Glomerular visceral epithelial cell (primary cell): ENCODE measurements at regions not wholly inside any gene's neighbourhood (a gene's known extent, or its start where the extent isn't known, plus 50 kb on each side); places are given as distances from the start of the nearest gene placed in this dataset.

Source experiments
- DNase-seq: peaks from one replicate; pipeline ENCODE4 v3.0.0-alpha.2; 2016; ENCODE audit errors: extremely low spot score

DNA sequence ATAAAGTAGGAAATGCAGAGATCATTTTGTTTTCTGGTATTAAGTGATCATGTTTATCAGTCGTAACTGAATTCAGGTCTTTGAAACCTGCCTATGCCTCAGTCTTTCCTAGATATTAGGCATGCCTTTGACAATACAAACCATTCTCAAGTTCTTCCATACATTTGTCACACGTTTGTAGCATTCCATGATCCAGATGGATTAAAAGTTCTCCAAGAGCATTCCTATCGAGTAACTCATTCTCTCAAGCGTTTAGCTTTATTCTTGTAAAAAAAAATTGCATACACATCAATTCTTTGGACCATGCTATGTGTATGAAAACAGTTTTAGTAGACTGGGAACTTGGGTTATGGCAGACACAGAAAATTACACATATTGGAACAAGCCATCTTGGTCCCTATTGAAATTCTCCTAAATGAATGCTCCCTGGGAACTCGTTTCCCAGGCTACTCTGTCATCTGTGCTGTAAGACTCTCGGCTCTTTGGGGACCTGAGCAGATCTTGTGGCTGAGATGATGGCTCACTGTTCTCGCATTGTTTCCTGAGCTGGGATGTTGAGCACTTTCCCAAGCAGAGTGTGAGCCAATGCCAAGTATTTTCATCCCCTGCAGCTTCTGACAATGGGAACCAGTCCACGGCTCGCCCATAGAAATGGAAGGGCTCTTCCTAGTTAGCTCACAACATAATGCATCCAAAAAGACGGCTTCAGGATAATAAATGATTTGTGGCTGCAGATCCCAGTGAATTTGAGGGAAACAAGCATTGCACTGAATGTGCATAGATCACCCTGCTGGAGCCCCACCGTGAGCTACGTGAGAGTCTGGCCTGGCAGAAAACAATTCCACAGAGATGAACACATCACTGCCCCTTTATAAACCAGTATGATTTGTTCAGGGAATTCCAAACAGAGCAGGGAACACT, 230.2 kb downstream of the IRX1 start:
- DNase-seq: no peak

DNA sequence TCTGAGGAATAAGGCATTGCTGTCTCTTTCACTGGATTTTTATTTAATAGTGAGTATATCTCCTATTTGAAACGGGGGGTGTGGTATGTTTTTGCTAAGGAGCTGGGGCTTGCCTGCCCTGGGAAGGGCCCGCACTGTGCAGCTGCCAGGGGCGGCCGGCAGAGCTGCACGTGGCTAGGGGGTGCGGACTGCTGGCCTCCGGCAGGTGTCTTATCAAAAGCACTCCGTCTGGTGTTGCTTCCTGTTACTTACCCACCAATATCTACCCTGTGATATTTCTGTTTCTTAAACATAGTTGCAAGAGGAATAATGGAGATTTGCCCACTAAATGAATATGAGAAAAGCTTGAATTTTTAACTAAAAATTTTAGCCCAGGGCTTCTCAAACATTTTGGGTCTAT, 232.0 kb downstream of the IRX1 start:
- no peak for DNase-seq

- no peak for DNase-seq
Measured at GRCh38 chr5:3828761-3829160, 233.1 kb downstream of the IRX1 start.

DNA sequence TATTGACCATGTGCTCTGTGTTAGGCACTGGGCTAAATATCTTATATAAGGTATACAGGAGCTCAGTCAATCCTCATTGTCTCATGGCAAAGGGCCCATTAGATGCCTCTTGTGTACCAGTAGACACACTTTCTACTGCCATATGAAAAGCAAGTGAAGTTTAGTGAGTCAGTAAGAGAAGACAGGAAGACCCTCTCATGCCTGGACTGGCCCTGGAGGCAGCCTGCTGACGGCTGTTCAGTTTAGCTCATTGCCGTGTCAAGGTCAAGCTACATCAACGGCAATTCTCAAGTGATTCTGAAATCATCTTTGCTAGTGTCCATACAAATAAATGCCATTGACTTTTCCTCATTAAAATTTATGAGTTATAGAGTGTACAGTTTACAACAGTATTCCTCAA, 237.9 kb downstream of the IRX1 start:
- DNase-seq: no peak

DNA sequence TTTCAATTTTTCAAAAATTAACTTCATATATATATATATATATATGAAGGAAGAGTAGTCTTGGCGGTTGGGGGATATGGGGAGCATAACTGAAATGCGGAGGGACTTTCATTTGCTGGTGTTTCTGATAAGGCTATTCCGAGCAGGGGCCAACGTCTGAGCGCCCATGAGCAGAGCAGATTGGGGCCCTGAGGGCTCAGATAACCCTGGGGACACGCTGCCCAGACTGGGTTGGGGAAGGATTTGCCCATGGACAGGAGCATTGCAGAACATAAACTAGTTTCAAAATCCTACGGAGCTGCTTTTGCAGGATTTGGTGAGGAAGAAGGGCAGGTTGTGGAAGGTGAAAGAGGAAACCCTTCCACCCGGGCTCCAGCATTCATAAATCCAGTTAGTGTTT, 240.2 kb downstream of the IRX1 start:
- DNase-seq: no peak

DNA sequence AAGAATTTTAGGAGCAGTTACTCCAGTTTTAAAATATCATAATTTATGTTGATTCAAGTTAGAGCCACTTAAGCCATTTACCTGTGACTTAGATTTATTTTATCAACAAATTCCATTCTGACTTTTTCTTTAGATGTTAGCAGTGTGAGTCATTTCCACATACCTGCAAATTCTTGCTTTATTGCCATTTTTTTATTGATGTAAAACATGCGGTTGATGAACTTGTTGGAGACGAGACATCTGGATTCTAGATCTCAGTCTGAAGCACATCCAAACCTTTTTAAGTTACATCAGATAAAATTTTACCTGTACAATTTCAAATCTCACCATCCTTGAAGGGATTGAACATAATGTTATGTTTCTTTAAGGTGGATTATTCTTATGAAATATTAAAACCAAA, 240.9 kb downstream of the IRX1 start:
- no peak for DNase-seq

- DNase-seq: no peak
Measured at GRCh38 chr5:3837506-3837905, 241.9 kb downstream of the IRX1 start.

DNA sequence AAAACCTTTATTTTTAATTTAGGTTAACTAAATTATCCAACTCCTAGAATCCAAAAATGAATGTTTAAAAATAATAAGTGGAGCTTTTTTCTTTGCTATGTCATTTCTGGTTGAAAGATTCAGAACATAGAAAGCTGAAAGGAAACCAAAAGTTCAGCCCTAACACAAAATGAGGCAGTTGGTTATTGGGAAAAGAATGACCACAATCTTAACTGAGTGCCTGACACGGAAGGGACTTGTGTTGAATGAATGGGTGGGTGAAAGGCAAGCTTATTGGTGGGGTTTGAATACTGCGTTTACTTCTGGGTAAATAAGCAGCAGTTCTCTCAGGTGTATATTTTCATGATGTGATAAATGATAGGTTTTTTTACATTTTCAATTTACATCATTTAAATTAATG, 243.5 kb downstream of the IRX1 start:
- DNase-seq: no peak

DNA sequence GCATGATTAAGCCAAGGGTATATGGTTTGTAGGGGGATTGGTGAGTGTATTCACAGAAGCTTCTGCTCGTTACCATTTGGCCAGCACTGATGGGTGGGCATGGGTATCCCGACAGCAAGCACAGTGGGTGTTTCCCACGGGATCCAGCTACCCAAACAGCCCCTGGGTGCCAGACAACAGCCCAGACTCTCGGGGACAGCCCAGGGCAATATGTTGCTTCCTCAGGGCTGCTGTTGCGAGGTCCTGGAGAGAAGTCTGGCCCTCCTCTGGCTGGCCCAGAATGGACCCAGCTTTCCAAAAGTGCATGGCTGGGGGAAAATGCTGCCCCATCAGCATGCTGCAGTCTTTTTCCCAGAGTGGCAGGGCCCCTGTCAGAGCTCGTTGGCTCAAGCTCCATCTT, 247.0 kb downstream of the IRX1 start:
- DNase-seq: no peak

DNA sequence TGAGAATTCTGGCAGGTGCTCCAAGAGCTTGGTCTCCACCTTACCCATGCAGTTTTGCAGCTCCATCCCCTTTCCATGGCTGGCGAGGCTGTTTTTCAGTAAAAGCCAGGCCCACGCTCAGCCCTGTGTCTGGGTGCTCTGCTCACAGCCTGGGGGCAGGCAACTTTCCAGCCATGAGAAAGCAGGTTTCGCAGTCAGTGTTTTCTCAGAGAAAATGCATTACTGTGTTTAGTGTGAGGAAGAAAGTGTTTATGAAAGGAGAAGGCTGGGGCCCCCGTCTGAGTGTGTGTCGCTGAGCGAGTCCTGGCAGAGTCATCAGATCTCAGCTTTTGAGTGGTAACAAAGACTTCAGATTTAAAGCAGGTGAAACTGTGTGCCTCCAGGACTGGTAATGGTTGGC, 248.1 kb downstream of the IRX1 start:
- no peak for DNase-seq

DNA sequence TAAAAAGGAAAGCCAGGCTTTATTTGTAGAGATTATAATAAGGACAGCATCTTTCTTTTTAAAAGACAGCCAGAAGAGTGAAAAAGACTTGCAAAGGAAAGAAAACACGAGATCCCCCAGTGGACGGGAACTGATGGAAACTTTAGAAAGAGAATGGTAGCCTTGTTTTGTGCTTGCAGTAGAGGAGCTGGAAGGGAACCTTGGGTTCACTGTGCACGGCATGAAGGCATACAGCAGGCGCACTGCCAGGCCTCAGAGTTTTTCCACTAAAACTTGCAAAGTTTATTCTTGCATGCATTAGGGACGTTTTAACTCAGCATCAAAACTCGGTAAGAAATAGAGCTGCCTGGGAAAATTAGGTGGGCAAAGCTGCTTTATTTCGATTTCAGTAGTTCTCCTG, 248.6 kb downstream of the IRX1 start:
- no peak for DNase-seq

DNA sequence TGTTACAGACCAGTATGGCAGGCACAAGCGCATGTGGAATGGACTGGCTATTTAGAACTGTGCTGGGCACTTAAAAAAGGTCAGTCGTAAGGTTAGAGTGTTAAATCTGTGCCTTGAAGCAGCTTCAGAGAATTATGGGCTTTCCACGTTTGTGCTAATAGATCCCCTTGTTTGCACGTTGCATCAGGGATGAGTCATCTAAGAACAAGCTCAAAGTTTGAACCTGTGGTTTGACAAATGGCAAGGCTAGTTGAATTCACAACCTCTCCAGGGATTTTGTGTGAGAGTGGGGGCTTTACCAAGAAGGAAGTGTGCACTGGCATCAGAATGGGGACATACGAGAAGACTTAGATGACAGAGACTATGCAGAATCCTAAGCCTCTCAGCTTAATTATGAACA, 249.6 kb downstream of the IRX1 start:
- DNase-seq: no peak

GRCh38 chr5:3852161-3852916, 256.7 kb downstream of the IRX1 start:
- no peak for DNase-seq

DNA sequence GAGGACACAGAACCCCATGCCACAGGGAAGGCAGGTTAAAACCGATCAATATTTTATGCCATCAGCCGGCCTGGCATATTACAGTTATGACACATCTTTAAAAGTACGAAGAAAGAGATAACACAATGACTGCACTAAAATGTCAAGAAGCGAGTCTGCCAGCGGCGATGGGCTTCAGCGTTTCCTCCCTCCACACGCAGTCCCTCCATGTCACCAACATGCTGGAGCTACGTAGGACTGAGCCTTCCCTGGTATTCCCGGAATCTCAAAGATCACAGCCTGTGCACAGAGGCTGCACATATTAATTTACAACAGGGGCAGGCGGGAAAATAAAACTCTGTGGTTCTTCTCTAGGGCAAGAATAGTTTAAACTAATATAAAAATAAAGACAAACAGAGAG, 257.7 kb downstream of the IRX1 start:
- DNase-seq: no peak

DNA sequence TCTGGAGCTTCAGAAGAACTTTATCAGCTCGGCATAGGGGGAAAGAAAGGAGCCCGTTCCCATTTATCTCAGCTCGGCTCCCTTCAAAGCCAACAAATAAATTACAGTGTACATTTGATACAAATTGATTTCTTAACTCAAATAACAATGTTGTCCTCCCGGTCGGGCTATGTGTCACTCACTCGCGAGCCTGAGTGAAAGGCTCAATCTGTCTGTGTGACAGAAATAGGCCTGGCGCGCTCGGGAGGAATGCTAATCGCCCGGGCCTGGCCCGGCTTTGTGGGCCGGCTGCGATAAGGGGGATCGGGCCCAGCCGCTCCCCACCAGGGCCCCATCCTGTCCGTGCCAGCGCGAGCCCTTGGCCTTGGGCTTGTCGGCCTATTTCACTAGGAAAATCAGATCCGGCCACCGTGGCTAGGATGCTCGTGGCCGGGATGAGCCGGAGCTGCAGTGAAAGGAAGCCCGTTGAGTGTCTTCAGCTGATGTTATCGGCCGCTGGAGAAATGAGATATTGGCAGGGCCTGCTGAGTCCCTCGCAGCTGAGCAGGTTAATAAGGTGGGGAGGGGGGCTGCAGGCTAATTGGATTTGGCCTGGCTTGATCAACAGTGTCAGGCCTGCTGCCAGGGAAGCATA, 258.7 kb downstream of the IRX1 start:
- DNase-seq: no peak

- DNase-seq: no peak
Measured at GRCh38 chr5:3856036-3856435, 260.4 kb downstream of the IRX1 start.

DNA sequence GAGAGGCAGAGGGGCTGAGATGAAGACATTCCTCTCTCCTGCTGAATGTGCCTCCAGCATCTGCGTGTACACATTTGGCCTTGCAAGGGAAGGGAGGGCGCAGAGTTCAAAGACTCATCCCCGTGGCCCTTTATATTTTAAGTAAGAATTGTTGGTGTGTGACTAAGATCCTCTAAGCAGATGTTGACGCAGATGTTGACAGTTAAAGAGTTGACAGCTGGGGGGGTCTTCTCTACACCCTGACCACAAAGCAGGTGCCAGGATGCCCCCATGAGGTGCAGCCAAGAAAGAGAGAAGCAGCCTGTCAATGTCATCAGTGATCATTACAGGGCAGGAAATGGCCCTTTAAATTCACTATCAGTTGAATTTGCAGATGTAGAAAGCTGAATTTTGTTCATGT, 262.9 kb downstream of the IRX1 start:
- DNase-seq: no peak

DNA sequence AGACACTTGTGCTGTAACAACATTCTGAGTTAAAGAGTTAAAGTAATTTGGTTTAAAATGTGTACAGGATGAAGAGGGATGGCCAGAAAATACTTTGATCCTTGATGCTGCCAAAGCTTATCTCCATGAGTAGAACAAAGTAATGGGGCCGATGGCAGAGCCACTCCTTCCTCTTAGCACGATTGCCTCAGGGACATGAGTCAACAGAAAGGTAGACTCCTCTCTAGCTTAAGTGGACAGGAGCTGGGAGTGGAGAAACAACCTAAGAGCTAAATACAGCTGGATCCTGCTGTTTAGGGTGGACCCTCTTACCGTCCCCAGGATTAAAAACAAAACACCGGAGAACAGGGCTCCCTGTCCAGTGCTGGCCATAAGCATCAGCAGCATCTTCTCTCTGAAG, 267.3 kb downstream of the IRX1 start:
- DNase-seq: no peak

DNA sequence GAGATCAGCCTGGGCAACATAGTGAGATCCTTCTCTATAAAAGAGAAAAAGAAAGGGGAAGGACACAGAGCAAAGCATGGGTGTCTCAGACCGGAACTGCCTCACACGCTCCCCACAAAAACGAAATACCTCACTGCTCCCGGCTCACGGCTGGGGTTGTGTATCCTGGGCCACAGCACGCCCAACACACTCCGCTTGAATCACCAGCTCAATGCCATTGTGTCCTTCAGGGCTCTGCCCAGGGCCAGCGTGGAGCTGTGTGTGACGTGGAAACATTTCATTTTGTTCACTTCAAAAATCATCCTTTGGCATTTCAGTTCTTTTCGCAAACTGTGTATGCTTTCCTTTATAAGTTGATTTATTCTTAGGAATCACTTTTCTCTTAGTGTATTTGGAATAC, 279.5 kb downstream of the IRX1 start:
- no peak for DNase-seq

GRCh38 chr5:3878267-3878666, 282.6 kb downstream of the IRX1 start:
- DNase-seq: no peak

GRCh38 chr5:3883040-3883439, 287.4 kb downstream of the IRX1 start:
- no peak for DNase-seq

DNA sequence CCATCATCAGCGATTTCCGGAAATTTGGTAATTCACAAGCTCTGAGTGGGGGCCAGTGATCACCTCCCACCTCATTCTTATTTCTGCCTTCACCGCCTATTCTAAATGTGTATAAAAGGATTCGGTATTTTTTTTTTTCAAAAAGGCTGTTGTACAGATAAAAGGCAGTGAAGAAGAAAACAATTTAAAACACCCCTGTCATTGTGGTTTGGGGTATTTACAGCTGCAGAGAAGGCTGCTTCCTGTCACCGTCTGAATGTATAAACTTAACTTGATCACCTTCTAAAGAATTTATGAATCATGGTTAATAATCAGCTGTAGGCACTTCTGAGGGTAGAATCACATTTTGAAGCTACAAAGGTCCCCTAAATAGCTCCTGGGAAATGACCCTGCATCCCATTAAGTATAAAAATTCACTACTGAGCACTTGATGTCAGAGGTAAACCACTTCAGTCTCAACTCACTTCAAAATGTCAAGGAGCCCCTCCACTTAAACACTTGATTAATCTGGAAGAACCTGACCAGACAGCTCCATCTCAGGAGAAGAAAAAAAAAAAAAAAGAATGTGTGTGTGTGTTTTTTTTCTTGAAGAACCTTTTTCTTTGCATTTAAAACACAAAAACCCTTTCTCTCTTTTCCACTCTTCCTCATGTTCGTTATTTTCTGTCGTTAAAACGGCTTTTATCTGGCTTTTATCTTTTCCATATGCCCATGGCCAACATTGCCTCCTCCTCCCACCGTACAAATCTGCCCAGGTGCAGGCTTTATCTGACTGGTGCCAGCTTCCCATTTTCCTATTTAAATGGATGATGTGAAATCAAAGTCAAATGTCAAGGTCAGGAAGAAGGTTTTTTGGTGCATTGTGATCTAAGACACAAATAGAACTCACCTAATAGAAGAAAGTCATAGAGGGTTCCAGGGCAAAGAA, 291.2 kb downstream of the IRX1 start:
- no peak for DNase-seq
